H1 (cell line): ENCODE measurements at regions not wholly inside any gene's neighbourhood (a gene's known extent, or its start where the extent isn't known, plus 50 kb on each side); places are given as distances from the start of the nearest gene placed in this dataset.

ENCODE experiments used
- EZH2 ChIP-seq: fragments of 200-600 bp; sonication (generic); IDR thresholded peaks from 2 replicates; pipeline ENCODE4 v1.7.1; 2012; ENCODE audit warnings: low read depth, mild to moderate bottlenecking, moderate library complexity, low read length, inconsistent platforms; ENCODE audit not compliant: severe bottlenecking
- KDM5A ChIP-seq: fragments of 200-600 bp; IDR thresholded peaks from 2 replicates; pipeline ENCODE4 v1.7.1; 2012; ENCODE audit warnings: mild to moderate bottlenecking, low read length, inconsistent platforms, mixed read lengths
- MAX ChIP-seq: IDR thresholded peaks from 2 replicates; pipeline ENCODE4 v1.6.1; 2012; ENCODE audit warnings: inconsistent platforms

GRCh38 chr1:229068270-229068987 lies 202.5 kb upstream of the RAB4A start:
- no peak for TF ChIP-seq KDM5A
- no peak for TF ChIP-seq EZH2
- no peak for TF ChIP-seq MAX
